HEK293T (cell line): ENCODE measurements at regions not wholly inside any gene's neighbourhood (a gene's known extent, or its start where the extent isn't known, plus 50 kb on each side); places are given as distances from the start of the nearest gene placed in this dataset.

Source experiments
- FOXM1 ChIP-seq: fragments of 450-650 bp; IDR thresholded peaks from 2 replicates; pipeline ENCODE4 v1.6.1; 2017; ENCODE audit warnings: mild to moderate bottlenecking, borderline replicate concordance
- TARDBP ChIP-seq: fragments of 450-650 bp; IDR thresholded peaks from 2 replicates; pipeline ENCODE4 v1.6.1; 2016

- no peak for TF ChIP-seq TARDBP
- TF ChIP-seq FOXM1: no peak
Observed at GRCh38 chr3:6242104-6242503, 618.8 kb upstream of the GRM7 start.
